Progenitor cell of endocrine pancreas (in vitro differentiated cells): ENCODE measurements at regions not wholly inside any gene's neighbourhood (a gene's known extent, or its start where the extent isn't known, plus 50 kb on each side); places are given as distances from the start of the nearest gene placed in this dataset.

Experiments used
- DNase-seq: peaks from one replicate; pipeline ENCODE4 v3.0.0; 2021; ENCODE audit warnings: low spot score; ENCODE audit not compliant: unreplicated experiment
- H3K27ac Mint-ChIP-seq: 2 replicates; pipeline ENCODE4 v1.8.0; 2021; ENCODE audit warnings: mild to moderate bottlenecking, moderate library complexity, mixed read lengths
- H3K27me3 Mint-ChIP-seq: 2 replicates; pipeline ENCODE4 v1.8.0; 2021; ENCODE audit warnings: mixed read lengths
- H3K36me3 Mint-ChIP-seq: 2 replicates; pipeline ENCODE4 v1.8.0; 2022; ENCODE audit warnings: mixed read lengths; ENCODE audit not compliant: insufficient read depth
- H3K4me1 Mint-ChIP-seq: 2 replicates; pipeline ENCODE4 v1.8.0; 2021; ENCODE audit warnings: low read depth, mixed read lengths
- H3K4me3 Mint-ChIP-seq: 2 replicates; pipeline ENCODE4 v1.8.0; 2021; ENCODE audit warnings: low read depth, mild to moderate bottlenecking, moderate library complexity, mixed read lengths
- H3K9me3 Mint-ChIP-seq: 2 replicates; pipeline ENCODE4 v1.8.0; 2021; ENCODE audit warnings: low read depth, mixed read lengths
- CTCF ChIP-seq: fragments of 200-600 bp; sonication (generic); IDR thresholded peaks from one replicate; pipeline ENCODE4 v1.5.0; 2021; ENCODE audit warnings: antibody characterized with exemption, mild to moderate bottlenecking; ENCODE audit not compliant: unreplicated experiment

GRCh38 chr3:64992530-64993285 is 304.9 kb upstream of the ADAMTS9 start:
- H3K4me3 Mint-ChIP-seq = no peak overlapping the region
- H3K27me3 Mint-ChIP-seq = no peaks in the 10 kb centered on the region
- DNase-seq = no peak
- H3K4me1 Mint-ChIP-seq = peaks cover 9% of the 10 kb centered on the region
- no peaks in the 10 kb centered on the region for H3K36me3 Mint-ChIP-seq
- no peak for TF ChIP-seq CTCF
- H3K27ac Mint-ChIP-seq = no peak overlapping the region
- no peaks in the 10 kb centered on the region for H3K9me3 Mint-ChIP-seq

GRCh38 chr3:64988188-64988587 is 300.4 kb upstream of the ADAMTS9 start:
- Mint-ChIP-seq H3K27me3 (no peaks in the 10 kb centered on the region), H3K9me3 (no peaks in the 10 kb centered on the region)

GRCh38 chr3:64987726-64988125 is 299.9 kb upstream of the ADAMTS9 start:
- no peak for DNase-seq
- no peaks in the 10 kb centered on the region for H3K27me3 Mint-ChIP-seq
- no peaks in the 10 kb centered on the region for H3K36me3 Mint-ChIP-seq
- no peak overlapping the region for H3K4me3 Mint-ChIP-seq
- TF ChIP-seq CTCF = no peak
- no peak overlapping the region for H3K27ac Mint-ChIP-seq
- no peaks in the 10 kb centered on the region for H3K9me3 Mint-ChIP-seq
- no peaks in the 10 kb centered on the region for H3K4me1 Mint-ChIP-seq

More at GRCh38 chr3:64988188-64988587, 300.4 kb upstream of the ADAMTS9 start:
- Mint-ChIP-seq H3K36me3 (no peaks in the 10 kb centered on the region), H3K4me3 (no peak overlapping the region), H3K27ac (no peak overlapping the region), H3K4me1 (no peaks in the 10 kb centered on the region)
- no peak for DNase-seq
- TF ChIP-seq CTCF = no peak

- H3K4me1 Mint-ChIP-seq = no peaks in the 10 kb centered on the region
- no peak for DNase-seq
- TF ChIP-seq CTCF = no peak
- H3K36me3 Mint-ChIP-seq = no peaks in the 10 kb centered on the region
- H3K27ac Mint-ChIP-seq = no peak overlapping the region
- H3K27me3 Mint-ChIP-seq = no peaks in the 10 kb centered on the region
- no peak overlapping the region for H3K4me3 Mint-ChIP-seq
- H3K9me3 Mint-ChIP-seq = no peaks in the 10 kb centered on the region
These were observed 297.3 kb upstream of the ADAMTS9 start for GRCh38 chr3:64985072-64985471.

- Mint-ChIP-seq H3K9me3 (no peaks in the 10 kb centered on the region), H3K27me3 (no peaks in the 10 kb centered on the region), H3K27ac (no peak overlapping the region), H3K4me1 (no peaks in the 10 kb centered on the region), H3K36me3 (no peaks in the 10 kb centered on the region), H3K4me3 (no peak overlapping the region)
- DNase-seq = no peak
- TF ChIP-seq CTCF = no peak
These were observed 296.0 kb upstream of the ADAMTS9 start for GRCh38 chr3:64983583-64984359.
